GM21526 (cell line): ENCODE measurements at regions not wholly inside any gene's neighbourhood (a gene's known extent, or its start where the extent isn't known, plus 50 kb on each side); places are given as distances from the start of the nearest gene placed in this dataset.
"Not testable (repeated sequence)": the region's sequence is repeated elsewhere in the genome, so short reads cannot be mapped to it uniquely, and the experiment has no call there.

ENCODE experiments used
- ATAC-seq: cut with Tn5 transposase; IDR thresholded peaks from one replicate; pipeline ENCODE4 v1.9.1; 2021; ENCODE audit warnings: moderate library complexity; ENCODE audit not compliant: unreplicated experiment, low FRiP score

DNA sequence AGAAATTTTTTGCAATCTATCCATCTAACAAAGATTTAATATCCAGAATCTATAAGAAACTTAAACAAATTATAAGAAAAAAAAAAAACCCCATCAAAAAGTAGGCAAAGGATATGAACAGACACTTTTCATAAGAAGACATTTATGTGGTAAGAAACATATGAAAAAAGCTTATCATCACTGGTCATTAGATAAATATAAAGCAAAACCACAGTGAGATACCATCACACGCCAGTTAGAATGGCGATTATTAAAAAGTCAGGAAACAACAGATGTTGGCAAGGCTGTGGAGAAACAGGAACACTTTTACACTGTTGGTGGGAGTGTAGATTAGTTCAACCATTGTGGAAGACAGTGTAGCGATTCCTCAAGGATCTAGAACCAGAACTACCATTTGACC lies 110.3 kb upstream of the SLC7A11 start:
- not testable (repeated sequence) for ATAC-seq

DNA sequence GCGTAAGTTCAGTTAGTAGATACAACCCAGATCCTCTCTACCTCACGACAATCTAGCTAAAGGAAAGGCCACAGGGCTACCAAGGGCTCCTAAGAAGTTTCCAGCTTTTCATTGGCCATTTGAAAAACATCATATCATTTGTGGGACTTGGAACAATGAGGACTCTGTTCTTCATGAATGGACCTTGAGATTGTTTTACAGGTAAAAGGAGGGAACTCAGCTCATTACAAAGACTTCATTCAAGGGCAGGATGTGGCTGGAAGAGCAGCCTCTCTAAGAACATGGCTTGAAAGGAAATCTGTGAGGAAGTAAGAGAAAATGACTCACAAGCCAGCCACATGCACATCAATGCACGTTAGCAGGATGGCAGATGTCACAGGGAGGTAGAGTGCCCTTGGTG lies 105.9 kb upstream of the SLC7A11 start:
- no peak for ATAC-seq

- ATAC-seq = no peak
Measured at GRCh38 chr4:138347561-138347960, 105.4 kb upstream of the SLC7A11 start.

GRCh38 chr4:138344851-138345250 lies 102.7 kb upstream of the SLC7A11 start:
- ATAC-seq = no peak

DNA sequence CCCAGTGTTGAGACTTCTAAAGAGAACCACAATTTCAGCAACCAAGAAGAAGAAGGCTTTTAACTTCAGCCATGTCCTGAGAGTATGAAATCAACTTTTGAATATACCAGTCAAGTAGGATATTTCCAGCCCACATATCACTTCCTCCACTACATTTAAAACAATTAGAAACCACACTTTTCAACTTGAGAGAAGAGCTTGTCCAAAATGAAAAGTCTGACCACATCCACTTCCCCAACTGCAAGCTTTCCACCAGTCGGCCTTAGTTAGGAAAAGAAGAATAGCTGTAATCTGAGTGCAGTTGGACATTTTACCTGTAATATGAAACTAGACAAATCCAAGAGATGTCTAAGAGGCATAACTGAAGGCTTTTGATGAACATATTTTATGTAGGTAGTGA lies 101.9 kb upstream of the SLC7A11 start:
- ATAC-seq = no peak

DNA sequence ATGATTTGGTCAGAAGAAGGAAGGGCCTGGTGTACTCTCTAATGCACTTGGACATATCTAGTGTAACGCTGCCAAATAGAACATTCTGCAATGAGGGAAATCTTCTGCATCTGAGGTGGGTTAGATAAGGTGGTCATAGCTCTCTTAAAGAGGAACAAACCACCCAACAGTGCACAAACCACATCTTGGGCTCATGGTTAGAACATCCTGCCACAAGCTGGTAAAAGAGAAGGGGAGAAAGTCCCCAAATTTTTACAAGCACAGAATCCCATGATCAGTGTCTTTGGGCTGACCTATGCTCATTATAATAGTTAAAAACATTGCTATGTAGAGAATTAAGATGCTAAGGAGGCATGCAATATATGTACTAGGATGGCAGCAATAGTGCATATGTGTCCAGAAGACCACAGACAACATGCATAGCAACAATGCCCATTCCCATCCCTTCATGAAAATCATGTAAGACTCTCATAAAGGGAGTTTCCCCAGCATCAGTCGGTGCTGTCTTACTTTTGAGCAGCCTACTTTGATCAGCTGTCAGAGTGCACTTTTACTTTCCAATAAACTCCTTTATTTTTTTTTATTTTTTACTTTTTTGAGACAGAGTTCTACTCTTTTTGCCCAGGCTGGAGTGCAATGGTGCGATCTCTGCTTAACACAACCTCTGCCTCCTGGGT lies 99.7 kb upstream of the SLC7A11 start:
- ATAC-seq = peak; percentile 57

DNA sequence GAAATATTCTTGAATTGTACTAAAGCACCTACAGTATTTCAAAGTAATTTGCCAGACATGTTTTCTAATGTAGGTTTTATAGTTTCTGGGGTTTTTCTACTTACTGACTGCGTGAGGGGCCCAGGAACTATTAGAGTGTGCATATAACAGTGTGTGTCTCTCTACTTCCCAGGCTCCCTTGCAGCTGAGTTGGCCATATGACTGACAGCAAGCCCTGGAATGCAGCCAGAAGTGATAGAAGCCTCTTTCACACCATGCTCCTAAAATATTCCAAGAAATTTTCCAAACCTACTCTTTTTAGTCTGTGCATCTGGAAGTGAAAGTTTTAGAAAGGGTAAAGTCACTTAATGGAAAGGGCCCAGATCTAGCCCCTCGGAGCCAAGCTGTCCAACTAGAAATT lies 96.7 kb upstream of the SLC7A11 start:
- no peak for ATAC-seq

GRCh38 chr4:138338222-138338621 lies 96.1 kb upstream of the SLC7A11 start:
- ATAC-seq = not testable (repeated sequence)

DNA sequence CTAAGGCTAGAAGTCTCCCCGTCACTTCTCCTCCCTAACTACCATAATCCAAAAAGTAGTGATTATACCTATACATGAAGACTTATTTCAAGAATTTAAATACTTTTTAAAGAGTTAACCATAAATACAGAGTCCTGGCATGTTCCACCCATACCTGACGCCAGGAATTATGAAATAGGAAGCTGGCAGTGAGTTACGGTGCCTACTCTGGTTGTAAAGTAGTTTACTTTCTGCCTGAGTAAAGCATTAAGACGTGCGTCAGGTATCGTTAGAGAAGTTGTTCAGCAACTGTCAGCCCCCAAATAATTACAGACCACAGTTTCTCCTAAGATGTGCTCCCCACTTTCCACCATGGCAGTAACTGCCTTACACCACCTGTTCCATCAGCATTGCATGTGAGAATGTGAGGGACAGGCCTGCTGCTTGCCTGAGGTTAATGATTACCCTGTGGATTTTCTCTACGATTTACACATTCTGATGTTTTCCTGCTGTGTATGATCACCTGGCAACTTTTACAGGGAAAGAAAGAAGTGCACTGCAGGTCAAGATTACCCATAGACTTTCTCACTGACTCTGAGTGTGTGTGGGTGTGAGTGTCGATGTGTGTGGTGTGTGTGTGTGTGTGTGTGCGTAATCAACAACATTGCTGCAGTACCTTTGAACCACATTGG lies 92.3 kb upstream of the SLC7A11 start:
- ATAC-seq = no peak

DNA sequence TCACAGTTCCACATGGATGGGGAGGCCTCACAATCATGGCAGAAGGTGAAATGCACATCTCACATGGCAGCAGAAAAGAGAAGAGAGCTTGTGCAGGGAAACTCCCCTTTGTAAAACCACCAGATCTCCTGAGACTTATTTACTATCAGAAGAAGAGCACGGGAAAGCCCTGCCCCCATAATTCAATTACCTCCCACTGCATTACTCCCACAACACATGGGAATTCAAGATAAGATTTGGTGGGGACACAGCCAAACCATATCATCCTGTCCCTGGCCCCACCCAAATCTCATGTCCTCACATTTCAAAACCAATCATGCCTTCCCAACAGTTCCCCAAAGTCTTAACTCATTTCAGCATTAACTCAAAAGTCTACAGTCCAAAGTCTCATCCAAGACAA lies 90.3 kb upstream of the SLC7A11 start:
- ATAC-seq = not testable (repeated sequence)

DNA sequence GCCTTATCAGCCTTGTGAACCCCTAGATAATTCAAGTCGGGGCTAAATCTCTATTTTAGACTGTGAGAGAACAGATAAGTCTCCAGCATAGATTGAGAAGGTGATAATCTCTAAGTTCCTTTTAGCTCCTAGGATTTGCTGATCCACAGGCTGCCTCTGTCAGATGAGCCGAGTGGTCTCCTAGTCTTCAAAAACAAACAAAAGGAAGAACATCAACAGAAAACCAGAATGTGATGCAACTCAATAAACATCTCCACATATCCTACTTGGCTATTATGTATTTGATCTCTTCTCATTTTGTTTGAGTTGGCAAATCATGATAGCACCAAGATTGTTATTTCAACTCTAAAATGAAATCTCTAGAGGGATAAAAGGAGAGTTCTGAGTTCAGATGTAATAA lies 88.4 kb upstream of the SLC7A11 start:
- no peak for ATAC-seq

DNA sequence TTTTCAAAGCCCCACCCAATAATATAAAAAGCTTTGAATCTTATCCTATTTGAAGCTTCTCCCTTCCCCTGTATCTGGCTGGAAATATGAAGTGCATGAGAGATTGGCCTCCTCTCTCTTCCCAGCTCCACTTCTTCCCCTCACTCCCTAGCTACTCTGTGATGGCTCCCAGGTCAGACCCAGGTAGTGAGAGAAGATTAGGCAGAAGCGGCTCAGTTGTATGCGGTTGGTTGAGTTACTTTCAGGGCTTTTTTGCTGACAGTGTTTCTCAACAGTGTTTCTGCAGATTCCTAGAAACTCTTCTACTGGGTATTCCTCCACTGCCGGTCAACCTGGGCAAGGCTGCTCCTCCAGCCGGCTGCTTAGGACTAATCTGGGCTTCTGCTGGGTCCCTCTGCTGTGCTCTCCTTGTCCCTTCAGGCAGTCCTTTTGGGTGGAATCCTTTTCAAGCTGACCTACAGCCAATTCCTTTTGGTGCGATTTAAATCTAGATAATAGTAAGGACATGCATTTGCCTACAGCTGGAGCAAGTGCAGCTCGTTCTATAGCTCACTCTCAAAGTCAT lies 87.4 kb upstream of the SLC7A11 start:
- ATAC-seq = no peak

DNA sequence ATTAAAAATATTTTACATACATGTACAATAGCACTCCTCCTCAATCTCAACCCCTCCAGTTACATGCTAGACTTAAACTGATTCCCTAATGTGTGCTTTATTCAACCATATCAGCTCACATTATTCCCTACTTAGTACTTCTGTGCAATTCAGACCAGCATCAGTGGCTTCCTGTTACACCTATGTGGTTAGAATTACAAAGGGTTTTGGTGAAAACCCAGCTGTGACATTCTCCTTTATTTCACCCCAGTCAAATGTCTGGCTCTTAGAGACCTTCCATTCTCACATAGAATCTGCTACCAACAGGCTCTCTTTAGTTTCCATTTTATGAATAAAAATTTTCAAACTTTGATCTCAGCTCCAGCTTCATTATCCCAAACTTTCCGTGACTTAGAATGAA lies 85.2 kb upstream of the SLC7A11 start:
- ATAC-seq = no peak

DNA sequence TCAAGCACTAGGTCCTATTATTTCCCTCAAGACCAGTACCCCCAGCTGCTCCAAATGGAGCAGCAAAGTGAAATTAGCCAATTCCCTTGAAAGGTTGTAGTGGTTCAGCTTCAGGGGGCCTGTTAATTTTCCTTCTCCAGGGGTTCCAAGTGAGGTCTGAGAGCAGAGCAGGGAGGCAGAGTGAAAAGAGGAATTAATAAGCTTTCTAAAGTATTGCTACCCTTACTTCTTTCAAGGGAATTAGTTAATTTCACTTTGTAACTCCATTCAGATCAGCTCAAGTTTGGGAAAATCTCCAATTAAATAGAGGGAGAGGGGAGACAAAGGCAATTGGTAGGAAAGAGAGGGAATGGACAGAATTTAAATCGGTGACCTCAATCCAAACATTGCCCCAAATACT lies 78.7 kb upstream of the SLC7A11 start:
- no peak for ATAC-seq

DNA sequence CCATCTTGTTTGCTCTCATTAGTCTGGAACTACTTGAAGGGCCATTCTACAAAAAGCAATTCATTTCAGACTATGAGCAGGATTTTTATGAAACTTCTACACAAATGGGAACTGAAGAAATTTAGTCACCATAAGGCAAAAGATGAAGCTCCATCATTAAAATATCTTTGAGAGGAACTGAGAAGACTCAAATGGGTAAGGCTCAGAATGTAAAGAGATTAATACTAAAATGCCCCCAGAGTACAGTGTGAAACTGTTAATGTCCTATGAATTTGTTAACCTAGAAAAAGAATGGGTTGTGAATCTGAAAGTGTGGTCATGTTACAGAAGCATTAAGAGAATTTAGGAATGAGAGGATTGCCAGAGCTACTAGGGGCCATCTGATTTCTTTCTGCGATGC lies 77.9 kb upstream of the SLC7A11 start:
- no peak for ATAC-seq

DNA sequence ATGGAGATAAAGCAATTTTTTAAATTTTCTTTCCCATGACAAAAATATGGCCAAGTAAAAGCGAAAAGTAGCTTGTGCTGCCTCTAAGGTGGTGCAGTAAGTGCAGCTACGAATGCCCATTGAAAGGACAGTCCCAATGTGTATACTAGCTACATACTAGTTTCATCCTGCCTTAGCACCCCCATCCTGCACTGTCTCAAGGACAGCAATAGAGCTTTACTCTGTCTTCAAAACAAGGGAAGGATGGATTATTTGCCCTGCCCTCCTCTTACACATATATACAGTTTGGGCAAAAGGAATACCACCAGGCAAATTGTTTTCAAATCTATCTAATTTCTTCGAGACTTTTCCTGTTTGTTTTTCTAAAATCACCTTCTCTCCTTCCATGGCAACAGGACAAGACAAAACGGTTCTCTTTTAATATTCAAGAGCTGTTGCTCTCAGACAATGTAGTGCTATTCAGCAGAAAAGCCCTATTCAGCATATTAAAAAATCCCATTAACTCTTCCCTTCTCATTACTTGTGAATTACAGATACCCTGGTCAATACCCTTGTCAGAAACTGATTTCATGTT lies 75.1 kb upstream of the SLC7A11 start:
- no peak for ATAC-seq

DNA sequence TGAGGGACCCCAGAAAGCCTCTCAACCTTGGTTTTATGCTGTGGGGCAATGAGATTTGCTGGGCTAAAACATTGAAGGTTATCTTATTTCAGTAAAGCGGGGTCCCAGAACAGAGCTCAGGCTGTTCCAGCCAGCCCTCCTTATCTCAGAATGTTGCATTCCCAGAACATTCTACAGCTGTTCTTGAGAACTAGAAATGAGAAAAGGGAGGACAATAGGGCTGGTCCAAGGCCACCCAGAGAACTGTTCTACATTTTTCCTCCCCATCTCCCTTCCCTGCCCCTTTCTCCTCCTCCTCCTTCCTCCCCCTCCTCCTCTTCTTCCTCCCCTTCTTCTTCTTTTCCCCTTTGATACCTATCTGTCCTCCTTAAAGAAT lies 70.4 kb upstream of the SLC7A11 start:
- ATAC-seq = no peak

GRCh38 chr4:138311771-138312535 lies 69.8 kb upstream of the SLC7A11 start:
- ATAC-seq = no peak

DNA sequence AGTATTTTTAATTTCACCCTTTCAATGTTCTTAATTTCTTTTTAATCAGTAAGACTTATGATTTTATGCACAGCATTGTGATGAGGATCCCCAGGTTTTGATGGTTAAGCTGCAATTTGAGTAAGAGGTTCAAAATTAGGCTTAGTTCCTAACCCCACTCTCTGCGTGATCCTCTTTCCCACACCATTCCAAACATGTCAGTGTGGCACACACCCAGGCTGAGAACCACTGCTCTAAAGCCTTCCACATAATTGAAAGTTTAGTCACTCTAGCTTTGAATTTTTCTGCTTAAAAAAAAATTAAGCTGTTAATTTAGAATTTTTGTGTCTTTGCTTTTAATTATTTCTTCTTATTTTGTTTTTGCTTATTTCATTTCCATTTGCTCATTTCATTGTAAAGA lies 68.8 kb upstream of the SLC7A11 start:
- no peak for ATAC-seq

- ATAC-seq = no peak
Measured at GRCh38 chr4:138310498-138310897, 68.3 kb upstream of the SLC7A11 start.

GRCh38 chr4:138308356-138308755 lies 66.2 kb upstream of the SLC7A11 start:
- no peak for ATAC-seq
